ENCODE measurements at regions not wholly inside any gene's neighbourhood (a gene's known extent, or its start where the extent isn't known, plus 50 kb on each side); places are given as distances from the start of the nearest gene placed in this dataset.

DNA sequence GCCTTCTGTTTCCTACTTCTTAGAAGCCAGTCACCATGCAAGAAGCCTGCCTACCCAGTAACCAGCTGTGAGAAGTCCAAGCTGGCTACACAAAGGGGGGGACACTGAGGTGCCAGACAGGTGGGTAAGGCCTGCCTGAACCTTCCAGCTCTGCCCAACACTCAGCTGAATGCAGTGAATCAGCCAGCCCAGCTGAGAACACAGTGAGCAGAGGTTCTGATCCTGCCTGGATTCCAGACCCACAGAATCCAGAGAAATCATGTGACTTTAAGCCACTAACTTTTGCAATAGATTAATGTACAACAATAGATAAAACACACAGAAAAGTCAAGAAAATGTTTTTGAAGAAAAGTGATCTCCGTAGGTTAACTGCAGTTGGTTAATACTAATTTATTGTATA, 151.7 kb downstream of the EFNB2 start:
- DNase-seq (ENCODE audit: low read depth in 2 of 3, low spot score in 2 of 3) = no peak

DNA sequence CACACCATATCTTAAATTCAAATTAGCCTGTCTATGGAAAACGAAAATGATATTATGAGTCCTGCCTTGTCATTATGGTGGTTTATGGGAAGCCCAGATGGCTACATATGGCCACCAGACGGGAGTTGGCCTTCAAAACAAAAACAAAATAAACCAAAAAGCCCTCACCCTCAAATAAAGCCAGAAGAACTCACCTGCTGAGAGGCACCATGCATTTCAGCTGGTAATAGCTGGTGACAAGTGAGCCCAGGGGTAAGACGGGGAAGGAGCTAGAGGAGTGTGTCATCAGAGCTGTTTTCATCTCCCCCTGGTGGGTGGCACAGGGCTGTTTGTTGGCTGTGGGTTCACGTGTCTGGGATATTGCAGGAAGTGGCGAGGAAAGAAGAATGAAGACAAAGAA, 152.9 kb downstream of the EFNB2 start:
- DNase-seq (ENCODE audit: low read depth in 2 of 3, low spot score in 2 of 3) = no peak

DNA sequence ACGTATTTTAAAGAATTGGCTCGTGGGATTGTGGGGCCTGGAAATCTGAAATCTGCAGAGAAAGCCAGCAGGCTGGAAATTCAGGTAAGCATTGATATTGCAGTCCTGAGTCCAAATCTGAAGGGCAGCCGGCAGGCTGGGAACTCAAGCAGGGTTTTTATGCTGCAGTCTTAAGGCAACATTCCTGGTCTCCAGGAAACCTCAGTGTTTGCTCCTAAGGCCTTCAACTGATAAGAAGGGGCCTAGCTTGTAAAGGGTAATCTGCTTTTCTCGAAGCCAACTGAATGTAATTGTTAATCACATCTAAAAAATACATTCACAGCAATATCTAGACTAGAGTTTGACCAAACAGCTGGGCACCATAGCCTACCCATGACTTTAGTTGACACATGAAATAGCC, 154.4 kb downstream of the EFNB2 start:
- DNase-seq (ENCODE audit: low read depth in 2 of 3, low spot score in 2 of 3) = no peak

DNA sequence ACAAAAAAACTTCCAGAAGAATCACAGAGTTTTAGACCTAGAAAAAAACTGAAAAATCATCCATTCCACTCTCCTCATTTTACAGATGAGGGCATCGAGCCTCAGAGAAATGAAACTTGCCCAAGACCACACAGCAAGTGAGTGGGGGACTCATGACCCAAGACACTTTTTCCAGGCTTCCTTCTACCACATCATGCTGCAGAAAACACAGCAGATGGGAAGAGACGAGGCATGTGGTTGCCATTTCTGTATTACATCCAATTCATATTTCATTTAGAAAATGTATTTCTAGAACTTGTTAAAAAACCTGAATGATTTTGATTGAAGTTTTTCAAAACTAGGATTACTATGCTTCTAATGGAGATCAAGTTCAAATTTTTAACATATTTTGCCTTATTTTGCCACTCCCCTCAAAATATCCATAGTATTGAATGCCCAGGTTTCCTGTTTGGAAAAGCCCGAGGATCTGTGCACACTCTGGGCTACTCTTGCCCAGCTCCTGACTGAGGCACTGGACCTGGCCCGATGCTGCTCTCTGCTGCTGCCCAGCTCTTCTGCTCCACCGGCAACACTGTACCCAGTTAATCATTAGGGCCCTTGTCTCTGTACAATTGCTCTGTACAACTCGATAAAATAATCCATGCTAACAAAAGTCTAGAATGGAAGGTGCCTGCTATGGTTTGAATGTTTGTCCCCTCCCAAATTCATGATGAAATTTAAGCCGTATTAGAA, 157.4 kb downstream of the EFNB2 start:
- no peak for DNase-seq (ENCODE audit: low read depth in 2 of 3, low spot score in 2 of 3)

DNA sequence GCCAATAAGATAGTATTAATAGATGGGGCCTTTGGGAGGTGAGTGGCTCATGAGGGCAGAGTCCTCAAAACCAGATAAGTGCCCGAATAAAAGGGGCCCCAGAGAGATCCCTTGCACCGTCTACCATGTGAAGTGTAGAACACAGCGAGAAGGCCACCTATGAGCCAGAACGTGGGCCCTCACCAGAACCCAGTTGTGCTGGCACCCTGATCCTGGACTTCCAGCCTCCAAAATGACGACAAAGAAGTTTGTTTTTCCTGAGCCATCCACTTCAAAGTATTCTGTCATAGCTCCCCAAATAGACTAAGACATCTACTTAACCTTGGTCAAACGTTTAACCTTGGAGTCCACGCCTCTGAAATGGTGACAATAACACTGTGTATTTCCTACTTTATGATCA, 158.1 kb downstream of the EFNB2 start:
- DNase-seq (ENCODE audit: low read depth in 2 of 3, low spot score in 2 of 3) = no peak

DNA sequence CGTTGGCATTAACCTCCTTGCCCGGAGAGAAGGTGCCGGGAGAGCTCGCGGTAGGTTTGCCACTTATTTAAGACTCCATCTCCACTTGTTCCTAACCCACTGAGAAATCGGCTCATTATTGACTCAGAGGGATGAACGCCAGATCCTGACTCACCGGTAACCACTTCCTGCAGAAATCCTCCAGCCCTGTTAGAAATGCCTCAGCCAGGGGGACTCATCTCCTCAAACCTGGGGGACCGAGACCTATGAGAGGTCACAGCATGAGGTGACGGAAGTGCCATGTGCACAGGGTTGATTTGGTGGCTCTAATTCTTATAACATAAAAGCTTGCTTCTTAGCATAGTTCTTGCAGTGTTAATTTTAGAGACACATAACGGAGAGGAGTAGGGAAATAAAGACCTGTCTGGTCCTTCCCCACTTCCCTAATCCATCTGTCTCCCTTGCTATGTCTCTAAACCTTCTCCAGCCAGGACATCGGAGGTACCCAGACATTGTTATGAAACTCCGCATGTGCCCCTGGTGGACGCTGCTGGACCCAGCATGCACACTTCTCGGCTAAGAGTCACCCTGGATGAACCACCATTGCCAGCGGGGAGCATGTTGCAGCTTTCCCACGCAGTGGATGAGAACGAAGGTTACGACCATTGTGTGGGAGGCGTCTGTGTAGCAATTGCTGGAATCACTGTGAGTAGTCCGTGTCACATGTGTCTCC, 158.9 kb downstream of the EFNB2 start:
- DNase-seq (ENCODE audit: low read depth in 2 of 3, low spot score in 2 of 3) = no peak

DNA sequence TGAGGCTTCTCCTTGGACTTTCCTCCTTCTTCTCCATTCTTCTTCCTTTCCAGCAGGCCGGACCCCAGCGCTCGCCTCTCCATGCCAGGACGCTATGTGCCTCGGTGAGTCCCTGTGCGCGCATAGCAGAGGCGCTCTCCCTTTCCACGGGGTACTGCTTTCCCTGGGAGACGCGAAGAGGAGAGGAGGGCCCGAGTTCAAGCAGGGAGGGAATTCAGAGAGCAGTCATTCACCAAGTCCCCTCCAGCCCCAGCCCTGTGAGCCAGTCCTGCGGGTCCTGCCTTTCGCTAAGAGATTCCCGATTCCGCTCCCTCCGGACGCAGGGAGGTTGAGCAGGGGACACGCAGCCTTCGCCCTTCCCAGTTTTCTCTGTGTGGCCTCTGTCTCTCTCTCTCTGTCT, 160.4 kb downstream of the EFNB2 start:
- DNase-seq (ENCODE audit: low read depth in 2 of 3, low spot score in 2 of 3) = no peak

DNA sequence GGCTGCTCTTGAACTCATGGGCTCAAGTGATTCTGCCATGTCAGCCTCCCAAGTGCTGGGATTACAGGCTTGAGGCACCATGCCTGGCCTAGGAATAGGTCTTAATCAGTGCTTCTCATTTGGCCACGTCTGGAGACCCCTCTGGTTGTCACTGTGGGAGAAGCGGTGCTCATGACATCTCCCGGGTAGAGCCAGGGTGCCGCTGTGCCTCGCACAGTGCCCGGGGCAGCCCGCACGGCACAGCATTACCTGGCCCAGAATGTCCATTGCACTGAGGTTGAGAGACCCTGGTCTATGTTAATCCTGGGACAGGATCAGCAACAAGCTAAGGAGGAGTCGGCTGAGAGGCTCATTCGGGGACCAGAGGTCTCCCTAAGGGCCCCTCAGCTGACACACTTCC, 160.8 kb downstream of the EFNB2 start:
- DNase-seq (ENCODE audit: low read depth in 2 of 3, low spot score in 2 of 3) = no peak

DNA sequence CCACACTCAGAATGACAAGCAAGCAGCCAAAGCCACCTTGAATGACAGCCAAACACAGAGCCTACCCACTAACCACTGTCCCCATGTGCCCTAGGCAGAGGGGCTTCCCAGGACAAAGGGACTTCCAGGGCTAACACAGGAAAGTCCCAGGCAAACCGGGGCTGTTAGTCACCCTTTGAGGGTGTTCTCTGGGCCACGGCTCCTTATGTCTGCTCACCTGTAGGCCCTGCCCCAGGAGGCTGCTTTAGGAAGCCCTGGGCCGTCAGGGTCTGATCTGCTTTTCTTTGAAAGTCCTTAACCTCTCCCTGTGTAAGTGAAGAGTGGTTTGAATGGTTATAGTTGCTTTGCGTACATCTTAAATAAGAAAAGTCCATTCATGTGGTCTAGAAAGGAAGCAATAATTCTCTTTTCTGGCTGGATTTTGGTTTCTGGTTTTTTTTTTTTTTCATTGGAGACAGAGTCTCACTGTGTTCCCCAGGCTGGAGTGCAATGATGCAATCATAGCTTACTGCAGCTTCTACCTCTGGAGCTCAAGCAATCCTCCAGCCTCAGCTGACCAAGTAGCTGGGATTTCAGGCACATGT, 161.4 kb downstream of the EFNB2 start:
- DNase-seq (ENCODE audit: low read depth in 2 of 3, low spot score in 2 of 3) = peak in 1 of 3 experiments; percentile 4

DNA sequence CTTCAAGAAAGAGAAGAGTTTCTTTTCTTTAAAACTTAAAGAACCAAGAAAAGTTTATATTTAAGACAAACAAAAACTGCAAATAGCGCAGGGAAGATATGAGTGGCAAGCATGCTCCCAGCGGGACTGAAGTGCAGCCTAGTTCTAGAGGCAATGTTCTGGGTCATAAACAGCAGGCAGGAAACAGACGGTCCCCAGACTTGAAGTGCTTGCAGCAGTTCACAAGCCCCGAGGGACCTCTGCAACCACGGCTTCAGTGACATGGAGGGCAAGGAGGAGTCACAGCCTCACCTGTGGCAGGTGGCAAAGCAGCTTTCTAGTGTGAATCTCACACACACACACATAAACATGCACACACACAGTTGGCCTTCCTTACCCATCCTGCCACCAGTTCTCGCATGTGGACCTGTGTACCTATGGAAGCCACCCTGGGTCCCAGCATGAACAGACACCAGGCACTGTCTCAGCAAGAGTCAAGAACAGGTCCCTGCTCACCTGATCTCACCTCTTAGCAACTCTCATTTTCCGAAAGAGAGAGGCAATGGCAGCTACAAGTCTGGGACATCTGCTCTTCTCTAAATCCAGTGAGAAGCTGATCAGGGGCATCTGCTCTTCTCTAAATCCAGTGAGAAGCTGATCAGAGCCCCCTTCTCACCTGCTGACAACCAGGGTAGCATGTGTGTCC, 162.0 kb downstream of the EFNB2 start:
- DNase-seq (ENCODE audit: low read depth in 2 of 3, low spot score in 2 of 3) = no peak

DNA sequence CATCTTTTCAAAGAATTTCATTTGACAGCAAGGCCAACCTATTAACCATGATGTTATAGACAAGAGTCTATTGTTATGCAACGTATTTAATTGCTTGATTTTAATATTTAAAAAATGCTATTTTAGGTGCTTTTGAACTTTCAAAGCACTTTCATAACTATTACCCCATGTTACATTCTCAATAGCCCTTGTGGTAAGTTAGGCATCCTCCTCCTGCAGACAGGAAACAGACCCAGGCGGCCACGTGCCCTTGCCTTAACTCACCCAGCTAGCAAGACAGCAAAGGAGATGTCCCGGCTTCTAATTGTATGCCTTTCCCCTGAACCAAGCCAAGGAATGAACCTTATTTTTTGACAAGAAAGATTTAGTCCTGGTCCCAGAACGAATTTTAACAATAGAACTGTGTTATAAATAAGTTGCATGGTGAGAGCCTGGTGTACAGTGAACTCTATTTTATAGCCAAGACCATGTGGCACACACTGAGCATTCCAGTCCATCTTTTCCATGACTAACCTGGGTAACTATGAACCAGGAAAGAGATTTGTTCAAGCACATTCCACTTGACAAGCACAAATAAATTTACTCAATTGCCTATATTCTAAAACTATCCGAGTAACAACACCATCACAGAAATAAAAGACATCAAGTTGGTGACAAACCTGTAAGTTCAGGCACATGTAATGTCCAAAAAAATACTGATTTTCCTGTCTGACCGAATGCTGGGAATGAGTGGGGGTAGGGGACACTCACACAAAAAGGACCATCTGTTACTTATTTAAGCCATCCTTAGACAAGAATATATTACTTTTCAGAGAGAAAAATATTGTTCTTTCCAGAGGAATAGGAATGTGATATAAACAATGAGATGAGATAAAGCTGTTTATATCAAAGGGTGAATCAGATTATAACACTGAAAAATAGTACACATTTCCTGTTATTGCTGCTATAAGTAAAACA, 163.0 kb downstream of the EFNB2 start:
- DNase-seq (ENCODE audit: low read depth in 2 of 3, low spot score in 2 of 3) = no peak

DNA sequence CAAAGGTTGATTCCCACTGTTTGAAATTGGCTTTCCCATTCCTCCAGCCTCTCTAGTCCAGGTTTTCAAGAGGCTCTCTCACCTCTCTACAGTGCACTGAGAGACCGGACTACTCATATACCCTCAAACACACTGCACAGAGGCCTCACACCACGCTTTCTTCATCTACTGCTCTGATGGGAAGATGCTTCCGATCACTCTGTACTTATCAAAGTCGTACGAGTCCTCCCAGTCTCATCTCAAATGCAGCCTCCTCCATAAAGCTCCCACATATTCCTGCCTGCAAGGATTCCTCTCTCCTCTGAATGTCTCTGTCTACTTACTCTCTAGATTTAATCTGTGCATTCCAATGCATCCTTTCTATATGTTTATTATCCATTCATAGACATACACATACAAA, 164.4 kb downstream of the EFNB2 start:
- no peak for DNase-seq (ENCODE audit: low read depth in 2 of 3, low spot score in 2 of 3)

DNA sequence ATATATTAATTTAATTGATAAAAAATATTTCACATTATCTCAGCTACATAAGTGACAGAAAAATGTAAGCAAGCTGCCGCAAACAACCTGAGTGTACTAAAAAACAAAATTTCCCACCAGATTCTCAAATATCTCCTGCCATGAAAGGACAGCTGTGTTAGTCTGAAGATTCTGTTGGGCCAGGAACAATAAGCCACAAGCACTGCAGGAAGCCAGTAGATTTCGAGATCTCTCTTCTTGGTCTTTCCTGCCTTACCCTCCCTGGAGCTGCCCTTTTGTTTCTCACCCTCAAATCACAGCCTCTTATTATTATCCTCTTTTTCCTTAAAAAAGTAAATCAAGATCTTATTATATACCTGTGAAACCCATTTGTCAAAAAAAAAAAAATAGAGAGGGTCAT, 165.6 kb downstream of the EFNB2 start:
- DNase-seq (ENCODE audit: low read depth in 2 of 3, low spot score in 2 of 3) = no peak

DNA sequence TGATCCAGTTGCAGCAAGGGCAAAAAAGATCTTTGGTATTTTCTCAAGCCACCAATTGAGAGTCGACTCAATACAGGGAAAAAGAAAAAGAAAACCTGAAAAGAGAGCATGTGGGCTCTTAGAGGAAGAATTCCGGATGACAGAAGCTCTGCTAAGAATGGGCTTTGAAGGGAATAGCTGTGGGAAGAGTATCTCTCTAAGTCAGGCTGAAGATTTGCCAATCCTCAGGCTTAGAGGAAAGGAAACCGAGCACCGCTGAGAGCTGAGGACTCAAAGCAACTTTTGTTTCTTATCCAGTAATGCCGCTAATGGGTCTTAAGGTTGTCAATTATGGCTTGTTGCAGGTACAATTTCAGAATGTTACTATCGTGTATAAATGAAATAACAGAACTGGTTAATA, 166.4 kb downstream of the EFNB2 start:
- DNase-seq (ENCODE audit: low read depth in 2 of 3, low spot score in 2 of 3) = no peak

DNA sequence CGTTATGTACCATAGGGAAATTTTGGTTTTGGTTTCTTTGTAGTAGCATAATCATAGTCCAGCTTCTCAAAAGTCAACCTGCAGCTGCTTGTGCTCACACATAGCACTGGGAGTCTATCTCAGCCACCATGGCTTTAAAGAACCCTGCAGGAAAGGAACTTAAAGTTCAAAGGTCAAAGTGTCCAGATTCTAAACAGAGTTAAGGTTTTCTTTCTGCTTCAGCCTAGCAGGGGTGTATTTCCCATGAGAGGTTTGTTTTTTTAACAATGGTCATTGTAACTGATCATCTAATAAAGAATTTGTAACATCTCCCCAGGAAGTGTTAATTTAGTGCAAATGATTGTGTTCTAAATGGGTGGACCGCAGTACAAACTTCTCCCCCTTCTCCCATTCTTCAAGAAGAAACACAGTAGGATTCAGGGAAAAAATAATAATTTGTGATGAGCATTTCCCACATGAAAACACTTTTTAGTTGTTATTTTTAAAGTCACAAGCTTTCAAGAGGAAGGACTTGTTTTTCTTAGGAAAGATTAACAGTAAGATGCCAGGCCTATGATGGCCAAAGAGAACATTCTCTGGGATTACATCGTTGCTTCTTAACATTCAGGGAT, 168.0 kb downstream of the EFNB2 start:
- DNase-seq (ENCODE audit: low read depth in 2 of 3, low spot score in 2 of 3) = no peak

DNA sequence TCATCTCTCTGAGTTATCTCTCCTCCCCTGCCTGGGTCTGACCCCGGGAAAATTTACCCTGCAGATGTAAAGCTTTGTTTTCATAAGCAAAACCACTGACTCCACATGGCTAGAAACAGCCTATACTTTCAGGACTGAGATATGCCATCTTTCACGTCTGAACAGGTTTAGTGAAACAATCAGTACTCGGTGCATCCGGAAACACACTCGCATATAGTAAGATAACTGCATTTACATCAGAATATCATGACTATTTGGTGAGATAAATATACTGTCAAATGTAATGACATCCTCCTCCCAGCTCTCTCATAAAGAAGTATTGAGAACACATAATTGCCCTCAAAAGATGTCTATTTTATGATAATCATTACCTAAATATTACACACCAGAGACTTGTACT, 172.8 kb downstream of the EFNB2 start:
- no peak for DNase-seq (ENCODE audit: low read depth in 2 of 3, low spot score in 2 of 3)

DNA sequence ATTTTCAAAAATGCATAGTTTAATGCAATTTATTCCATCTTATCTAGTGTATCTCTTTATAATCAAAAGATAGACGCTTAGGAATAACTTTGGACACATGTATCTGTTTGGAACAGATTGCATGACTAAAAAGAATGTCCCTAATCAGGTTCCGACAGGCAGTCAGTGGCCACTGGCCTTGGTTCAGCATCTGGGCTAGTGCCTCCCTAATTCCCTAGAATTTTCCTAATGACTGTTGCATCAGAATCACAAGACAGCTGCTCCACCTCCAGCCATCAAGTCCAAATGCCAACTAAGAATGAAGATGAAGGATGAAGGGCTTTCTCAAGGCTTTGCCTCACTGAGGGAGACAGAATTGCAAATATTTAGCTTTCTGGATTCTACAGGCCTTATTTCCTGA, 173.8 kb downstream of the EFNB2 start:
- no peak for DNase-seq (ENCODE audit: low read depth in 2 of 3, low spot score in 2 of 3)

DNA sequence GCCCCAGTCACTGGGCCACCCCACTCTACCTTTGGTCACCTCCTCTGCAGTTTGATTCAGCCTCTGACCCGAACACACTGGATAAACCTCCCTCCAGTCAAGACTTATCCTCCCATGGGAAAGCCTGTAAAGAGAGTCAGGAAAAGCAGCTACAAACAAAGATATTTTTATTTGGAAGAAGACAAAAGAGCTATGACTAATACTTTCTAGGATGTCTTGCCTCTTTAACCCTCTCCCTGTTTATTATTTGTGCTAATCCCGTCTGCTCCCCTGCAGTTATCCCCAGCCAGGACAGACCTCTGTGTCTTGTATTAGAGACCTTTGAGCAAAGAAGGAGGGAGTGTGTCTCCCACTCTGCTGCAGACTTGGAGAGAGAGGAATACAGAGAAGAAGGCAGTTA, 178.3 kb downstream of the EFNB2 start:
- DNase-seq (ENCODE audit: low read depth in 2 of 3, low spot score in 2 of 3) = no peak

DNA sequence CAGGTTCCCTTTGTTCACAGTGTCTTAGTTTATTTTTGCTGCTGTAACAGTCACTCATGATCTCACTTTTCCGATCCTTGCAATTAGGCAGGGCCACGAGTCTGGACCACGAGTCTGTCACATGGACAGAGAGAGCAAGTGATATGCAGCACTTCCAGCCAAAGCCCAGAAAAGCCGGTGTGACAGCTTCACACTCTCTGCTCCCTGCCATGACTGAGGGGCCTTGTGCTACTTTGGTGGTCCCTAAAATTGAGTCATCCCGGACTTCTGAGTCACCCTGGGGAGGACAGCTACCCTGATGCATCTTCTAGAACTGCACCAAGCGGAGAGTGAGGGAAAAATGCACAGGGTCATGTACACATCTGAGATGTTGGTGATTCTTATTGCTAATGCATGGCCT, 179.6 kb downstream of the EFNB2 start:
- no peak for DNase-seq (ENCODE audit: low read depth in 2 of 3, low spot score in 2 of 3)

DNA sequence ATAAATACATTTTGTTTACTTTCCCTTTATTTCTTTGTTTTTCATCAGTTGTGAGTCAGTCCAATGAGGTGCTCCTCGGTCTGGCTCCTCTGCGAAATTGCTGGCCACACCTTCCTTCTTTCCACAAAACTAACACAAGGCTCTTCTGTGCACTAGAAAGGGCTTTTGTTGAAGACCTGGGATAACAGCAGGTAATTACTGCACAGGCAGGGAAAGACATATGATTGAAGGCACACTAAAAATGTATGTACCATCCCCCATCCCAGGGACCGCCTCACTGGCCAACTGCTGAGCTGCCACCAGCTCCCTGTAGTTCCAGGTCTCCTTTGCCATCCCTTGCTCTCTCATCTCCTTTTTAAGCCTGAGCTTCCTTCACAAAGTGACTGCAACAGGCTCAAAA, 180.5 kb downstream of the EFNB2 start:
- no peak for DNase-seq (ENCODE audit: low read depth in 2 of 3, low spot score in 2 of 3)

DNA sequence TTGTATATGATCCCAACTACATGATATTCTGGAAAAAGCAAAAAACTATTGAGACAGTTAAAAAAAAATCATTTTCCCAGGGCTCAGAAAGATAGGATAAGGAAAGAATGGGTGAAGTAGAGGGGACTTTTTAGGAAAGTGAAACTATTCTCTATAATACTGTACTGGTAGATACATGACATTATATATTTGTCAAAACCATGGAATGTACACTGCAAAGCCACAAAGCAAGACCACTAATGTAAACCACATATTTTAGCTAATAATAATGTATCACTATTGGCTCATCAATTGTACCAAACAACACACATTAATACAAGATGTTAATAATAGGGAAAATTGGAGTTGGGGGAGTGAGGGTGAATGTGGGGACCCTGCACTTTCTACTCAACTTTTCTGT, 182.6 kb downstream of the EFNB2 start:
- no peak for DNase-seq (ENCODE audit: low read depth in 2 of 3, low spot score in 2 of 3)
